ENCODE measurements at regions not wholly inside any gene's neighbourhood (a gene's known extent, or its start where the extent isn't known, plus 50 kb on each side); places are given as distances from the start of the nearest gene placed in this dataset.
"Not testable (repeated sequence)": the region's sequence is repeated elsewhere in the genome, so short reads cannot be mapped to it uniquely, and the experiment has no call there.

DNA sequence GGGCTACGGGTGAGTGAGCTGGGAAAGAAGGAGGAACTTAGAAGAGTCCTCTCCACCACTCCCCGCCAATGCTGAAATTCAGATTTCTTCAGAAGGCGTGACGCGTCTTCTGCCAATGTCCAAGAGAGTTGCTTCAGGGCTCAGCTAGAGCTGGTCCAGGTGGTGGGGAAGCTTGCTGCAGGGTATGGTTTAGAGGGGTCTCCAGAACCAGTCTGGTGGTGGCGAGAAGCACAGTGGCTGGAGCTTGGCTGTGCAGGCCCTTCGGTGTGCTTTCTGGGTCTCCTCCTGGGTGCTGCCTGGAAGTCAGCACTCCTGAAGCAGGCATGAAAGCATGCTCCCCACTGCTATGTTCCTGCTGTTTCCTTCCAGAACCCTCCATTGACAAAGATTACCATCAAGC, 387.2 kb downstream of the PTPRU start:
- DNase-seq = no peak

DNA sequence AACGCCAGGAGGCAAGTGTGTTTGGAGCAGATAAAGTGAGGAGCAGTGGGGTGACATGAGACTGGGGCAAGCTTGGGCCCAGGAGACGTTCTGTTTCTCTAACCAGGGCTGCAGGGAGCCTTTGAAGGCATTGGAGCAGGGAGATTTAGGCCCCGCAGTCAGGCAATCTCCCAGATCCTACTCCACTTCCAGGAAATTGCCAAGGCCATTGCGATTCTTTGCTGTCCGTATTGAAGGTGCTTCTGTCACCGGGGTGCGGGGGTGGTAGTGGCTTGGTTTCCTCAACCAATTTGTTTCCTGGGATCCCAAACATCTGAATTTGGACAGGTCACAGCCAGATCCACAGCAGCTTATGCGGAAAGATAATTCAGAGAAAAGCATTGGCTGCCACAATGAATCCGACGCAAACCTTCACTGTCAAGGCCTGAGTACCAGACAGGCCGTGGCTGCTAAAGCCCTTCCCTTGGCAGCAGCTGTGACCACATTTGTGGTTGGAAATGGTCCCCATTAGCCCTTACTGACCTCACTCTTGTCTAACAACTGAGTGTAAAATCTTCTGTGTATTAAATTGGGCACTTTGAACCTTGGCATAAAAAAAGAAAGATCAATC, 385.6 kb downstream of the PTPRU start:
- peak; percentile 53 to 65 for DNase-seq

DNA sequence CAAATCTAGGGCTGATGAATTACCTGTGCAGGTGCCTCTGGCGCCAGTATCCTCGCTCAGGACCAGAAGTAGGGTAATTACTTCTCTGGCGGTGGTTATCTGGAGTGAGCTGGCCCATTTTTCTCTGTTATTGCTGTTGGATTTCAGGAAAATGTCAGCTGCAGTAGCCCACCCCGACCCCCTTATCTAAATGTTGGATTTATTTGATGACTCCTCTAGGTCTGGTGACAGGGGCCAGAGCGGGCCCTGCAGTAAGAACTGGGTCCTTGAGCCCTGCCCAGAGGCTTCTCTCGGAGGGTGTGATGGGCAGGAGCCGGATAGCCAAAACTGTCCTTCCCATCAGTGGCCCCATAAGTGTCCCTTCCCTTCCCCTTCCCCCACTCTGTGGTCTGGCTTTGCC, 384.3 kb downstream of the PTPRU start:
- DNase-seq = peak in 1 of 2 experiments; percentile 56

DNA sequence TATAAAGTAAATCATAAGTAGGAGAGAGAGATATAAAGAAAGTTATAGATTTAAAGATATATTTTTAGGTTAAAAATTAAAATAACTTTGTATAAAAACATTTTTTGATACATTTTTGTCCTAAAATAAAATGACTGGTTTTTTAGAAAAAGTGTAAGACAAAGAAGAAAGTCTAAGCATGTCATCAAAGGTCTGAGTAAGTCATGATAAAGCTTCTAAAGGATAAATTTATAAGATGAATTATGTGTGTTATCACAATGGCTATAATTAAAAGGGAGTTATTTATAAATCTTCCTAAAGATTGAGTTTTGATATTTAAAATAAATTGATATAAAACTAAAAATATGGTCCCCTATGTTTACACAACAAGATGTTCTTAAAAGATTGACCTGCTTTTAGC, 370.9 kb downstream of the PTPRU start:
- DNase-seq = no peak

DNA sequence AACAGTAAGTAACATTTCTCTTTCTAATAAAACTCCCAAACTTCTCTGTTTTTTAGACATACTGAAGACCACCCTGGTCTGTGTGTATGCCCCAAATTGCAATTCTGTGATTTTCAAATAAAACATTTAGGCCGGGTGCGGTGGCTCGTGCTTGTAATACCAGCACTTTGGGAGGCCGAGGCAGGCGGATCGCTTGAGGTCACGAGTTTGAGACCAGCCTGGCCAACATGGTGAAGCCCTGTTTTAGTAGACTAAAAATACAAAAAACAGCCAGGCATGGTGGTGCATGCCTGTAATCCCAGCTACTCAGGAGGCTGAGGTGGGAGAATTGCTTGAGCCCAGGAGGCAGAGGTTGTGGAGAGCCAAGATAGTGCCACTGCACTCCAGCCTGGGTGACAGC, 368.5 kb downstream of the PTPRU start:
- DNase-seq = not testable (repeated sequence)

DNA sequence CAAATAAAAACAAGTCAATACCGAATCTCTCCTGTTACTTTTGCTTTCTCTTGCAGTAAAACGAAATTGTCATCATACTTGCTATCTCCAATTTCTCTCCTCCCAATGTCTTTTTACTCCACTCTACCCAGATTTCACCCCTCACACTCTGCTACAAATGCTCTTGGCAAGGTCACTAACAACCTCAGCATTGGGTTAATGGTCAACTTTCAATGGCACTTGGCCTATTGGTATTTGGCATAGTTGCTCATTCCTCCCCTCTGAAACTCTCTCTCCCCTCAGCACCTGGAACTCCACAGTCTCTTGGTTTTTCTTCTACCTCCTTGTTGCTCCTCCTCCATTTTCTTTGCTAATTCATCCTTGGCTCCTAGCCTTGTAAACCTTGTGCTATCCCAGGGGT, 367.3 kb downstream of the PTPRU start:
- DNase-seq = no peak

DNA sequence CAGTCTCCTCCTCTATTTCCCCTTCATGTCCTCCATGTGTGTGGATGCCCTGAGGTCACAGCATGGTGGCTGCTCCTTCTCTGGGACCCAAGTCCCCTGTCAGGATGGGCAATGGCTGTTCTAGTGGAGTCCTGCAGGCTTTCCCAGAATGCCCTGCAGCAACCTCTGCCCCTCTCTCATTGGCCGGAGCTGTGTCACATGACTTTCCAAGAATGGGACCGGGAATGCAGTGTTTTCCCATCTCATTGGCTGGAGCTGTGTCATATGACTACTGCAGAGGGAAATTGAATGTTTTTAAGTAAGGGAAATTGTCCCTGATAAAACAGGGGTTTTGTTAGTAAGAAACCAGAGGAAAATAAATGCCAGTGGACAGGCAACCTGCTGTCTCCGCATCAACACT, 365.9 kb downstream of the PTPRU start:
- no peak for DNase-seq

DNA sequence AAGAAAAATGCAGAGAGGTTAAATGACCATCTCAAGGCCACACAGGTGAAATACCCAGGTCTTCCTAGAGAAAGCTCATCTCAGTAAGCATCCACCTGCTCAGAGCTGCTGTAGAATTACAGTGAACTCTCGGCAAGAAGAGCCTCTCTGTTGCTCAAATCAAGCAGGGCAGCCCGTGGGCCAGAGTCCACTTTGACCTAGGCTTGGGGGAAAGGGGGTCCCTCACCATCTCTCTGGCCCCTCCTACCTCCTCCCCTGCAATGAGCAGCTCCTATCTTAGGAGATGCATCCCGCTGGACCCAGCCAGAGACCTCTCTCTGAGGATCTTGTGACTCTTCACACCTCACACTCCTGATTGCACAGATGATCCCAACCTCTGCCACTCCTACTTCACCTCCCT, 364.7 kb downstream of the PTPRU start:
- DNase-seq = no peak

DNA sequence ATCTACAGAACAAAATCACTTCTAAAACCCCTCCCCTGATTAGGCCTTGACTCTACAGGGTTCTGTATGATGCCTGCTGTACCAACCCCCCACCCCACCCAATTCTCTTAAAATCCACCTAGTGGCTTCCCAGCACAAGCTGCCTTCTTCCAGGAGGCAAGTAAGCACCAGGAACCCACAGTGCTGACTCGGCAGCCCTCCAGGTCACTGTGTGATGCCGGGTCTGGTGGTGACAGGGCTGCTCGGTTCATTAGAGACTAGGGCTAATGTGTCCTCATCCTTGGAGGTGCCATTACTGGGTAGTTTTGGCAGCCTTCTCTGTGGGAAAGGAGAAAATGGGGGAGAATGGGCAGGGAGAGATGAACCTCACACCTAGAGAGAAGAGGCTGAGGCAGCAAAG, 363.5 kb downstream of the PTPRU start:
- DNase-seq = no peak

DNA sequence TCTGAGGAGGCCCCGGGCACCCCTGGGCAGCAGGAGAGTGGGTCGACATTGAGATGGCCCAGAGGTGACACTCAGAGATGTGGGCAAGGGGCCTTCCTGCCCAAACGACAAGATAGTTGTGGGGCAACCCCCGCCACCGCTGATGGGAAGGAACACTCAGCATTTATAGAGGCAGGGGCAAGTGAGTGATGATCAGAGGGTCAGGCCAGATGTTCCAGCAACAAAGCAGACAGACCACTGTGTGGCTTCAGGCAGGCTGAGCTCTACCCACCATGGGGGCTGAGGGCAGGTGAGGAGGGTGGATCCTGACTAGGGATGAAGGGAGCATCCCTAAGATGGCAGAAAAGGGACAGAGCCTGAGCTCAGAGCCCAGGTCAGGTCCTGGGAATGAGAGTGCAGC, 362.7 kb downstream of the PTPRU start:
- DNase-seq = no peak

DNA sequence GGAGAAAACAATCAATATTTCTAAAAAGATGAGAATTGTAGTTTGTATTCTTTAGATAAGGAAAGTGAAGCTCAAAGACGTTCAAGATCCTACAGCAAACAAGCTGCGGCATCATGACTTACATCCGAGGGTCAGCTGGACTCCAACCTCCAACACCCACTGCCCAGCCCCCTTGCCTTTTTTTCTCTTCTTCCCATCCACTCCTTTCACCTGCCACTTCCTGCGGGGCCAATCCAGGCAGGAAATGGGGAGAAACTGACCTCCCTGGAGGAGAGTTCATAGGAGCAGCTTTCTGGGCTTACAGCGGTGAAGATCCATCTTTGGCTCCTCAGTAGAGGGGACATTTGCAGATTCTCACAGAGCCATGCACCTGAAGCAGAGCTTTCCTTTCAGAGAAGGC, 361.5 kb downstream of the PTPRU start:
- no peak for DNase-seq

DNA sequence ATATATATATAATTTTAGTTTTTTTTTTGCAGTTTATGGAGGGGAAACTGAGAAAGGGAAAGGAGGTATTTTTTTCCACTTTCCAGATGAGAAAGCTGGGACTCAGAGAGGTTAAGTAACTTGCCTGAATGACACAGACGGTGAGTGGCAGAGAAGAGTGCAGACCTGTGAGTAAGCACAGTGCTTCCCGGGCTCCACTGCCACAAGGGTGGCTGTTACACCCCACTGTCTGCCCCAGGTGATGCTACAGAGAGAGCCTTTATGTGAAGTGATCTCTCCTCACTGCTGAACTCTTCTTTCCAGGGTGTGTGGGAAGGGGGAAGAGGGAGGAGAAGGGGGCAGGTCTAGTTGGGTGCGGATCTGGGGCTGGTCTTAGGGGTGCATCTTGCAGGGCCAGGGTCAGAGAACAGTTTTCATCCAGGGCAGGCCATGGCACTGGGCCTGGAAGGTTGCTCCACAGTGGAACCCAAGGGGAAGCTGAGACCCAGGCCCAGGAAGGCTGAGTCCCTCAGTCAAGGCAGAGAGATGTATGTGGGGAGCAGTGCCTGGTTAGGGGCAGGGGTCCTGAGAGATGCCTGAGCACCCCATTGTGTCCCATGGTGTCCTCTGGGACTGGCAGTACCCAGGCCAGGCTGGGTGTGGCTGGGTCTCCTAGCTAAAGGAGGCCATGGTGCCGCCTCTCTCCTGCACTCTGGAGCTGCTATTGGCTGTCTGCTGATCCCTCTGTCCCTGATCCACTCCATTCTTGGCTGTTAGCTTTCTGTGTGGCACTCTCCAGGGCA, 357.5 kb downstream of the PTPRU start:
- DNase-seq = no peak

DNA sequence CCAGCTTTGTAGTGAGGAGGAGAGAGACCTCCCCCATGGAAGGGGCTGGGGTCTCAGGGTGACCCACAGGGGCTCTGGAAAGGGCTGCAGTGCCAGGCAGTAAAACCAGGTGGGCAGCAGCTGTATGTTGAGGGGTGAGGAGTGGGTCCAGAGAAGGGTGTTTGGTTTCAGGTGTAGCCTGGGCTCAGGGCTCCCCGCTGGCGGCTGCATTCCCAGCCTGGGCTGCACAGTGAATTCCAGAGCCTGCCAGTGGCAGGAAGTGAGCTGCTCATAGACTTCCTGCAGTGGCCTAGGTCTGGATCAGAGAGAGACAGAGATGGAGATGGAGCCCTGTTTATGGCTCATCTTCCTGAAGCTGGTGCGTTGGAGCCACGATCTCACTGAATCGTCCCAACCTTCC, 356.4 kb downstream of the PTPRU start:
- no peak for DNase-seq

DNA sequence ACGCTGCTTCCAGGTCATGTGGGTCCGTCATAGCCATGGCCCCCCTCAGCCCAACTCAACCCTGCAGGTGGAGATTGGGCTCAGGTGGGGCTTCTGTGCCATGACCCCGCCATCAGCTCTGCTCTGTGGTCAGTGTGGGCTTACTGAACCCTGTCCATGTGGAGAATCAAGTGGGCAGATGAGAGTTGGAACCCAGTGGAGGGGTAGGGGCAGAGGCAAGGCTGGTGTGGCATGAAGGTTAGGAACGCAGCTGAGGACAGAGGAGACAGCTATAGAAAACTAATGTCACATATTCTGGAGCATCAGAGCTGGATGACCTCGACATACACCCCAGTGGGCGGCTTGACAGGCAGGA, 355.9 kb downstream of the PTPRU start:
- no peak for DNase-seq

DNA sequence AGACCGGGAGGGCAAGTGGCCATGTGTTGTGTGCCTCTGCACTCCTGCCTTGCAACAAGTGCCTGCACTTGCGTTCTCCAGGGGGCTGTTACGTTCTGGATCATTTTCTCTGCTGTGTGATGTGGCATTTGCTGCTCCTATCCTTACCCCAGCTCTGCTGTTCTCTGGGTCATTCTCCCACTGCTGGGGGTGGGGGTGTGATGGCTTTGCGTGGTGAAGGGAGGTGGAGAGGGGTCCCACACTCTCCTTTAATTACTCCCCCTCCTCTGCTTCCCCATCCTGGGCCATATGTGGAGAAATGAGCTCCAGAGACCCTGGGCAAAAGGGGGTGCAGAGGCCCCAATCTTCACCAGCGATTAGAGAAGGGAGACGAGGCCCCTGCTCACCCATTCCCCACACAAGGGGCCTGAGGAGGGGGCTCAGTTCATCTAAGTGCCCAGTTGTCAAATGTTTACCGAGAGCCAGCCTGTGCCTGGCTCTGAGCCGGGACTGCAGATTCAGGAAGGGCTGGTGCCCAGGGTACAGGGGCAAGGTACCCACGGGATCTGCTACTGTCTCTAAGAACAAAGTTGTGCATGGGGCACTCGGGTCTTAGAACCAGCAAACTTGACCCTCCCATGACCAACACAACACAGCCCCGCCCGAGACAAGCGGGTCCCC, 355.4 kb downstream of the PTPRU start:
- no peak for DNase-seq

DNA sequence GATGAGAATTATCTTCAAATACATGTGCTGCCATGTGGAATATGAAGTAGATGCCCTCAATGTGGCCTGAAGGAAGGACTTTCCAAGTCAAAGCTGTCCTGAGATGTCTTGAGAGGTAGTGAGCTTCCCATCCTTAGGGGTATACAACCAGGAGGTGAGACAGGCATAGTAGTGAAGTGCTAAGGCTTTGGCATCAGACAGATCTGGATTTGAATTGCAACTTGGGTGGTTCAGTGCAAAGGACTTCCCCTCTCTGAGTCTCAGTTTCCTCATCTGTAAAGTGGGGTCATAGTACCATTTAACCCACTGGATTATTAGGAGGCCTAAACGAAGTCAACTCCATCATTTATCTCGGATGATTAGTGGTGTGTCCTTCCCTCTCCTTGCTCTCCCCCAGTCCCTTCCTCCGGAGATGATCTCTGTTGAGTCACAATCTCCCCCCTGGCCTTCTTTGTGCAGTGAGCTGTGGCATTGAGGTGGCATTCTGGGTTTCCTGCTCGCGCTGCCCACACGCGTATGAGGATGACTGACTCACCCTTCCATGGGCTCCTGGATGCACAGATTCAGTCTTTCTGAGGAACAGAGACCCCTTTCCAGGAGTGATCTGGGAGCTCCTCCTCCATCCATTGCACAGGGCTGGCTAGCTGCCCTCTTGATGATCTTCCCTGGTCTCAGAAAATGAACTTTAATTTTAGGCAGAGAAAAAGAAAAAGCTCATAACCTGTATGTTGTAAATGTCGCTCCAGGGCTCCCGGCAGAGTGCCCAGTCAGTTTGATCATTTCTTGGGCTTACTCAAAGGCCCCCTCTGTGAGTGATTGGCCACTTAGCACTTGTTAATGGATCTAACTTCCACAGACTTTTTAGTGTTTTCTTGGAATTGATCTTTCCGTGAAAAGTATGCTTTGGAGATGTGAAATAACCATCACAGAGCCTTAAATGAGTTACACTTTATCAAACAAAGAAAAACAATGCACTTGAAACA, 354.6 kb downstream of the PTPRU start:
- DNase-seq = no peak

DNA sequence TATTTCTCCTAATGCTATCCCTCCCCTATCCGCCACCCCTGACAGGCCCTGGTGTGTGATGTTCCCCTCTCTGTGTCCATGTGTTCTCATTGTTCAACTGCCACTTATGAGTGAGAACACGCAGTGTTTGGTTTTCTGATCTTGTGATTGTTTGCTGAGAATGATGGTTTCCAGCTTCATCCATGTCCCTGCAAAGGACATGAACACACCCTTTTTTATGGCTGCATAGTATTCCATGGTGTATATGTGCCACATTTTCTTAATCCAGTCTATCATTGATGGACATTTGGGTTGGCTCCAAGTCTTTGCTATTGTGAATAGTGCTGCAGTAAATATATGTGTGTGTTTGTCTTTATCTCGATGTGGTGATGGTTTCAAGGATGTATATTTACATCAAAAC, 353.4 kb downstream of the PTPRU start:
- DNase-seq = not testable (repeated sequence)

DNA sequence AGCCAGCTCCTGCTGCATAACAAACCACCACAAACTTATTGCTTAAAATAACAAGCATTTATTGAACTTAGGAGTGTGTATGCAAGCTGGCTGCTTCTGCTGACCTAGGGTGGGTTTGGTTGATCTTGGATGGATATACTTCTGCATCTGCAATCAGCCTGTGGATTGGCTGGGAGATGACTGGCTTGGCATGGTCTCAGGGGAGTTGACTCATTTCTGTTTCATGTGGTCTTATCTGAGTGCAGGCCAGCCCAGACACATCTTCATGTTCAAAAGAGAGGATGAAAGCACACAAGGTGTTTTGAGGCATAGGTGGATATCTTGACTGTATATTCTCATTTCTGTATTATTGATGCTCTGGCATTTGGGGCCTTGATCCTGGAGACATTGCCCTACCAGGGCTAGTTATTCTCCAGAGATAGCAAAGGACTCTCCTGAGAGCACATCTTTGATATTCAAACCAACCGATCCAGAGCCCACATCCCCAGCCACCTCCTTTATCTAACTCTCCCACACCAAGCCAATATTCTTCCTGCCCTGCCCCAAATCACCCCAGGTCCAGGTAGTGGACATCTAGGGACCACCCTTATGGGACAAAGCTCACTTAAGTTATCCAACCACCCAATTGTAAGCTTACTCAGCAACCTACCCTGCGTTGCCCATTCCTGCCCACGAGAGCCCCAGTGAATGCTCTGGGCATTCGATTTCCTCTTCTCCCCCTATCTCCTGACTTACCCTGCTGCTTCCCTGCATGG, 350.8 kb downstream of the PTPRU start:
- DNase-seq = no peak

DNA sequence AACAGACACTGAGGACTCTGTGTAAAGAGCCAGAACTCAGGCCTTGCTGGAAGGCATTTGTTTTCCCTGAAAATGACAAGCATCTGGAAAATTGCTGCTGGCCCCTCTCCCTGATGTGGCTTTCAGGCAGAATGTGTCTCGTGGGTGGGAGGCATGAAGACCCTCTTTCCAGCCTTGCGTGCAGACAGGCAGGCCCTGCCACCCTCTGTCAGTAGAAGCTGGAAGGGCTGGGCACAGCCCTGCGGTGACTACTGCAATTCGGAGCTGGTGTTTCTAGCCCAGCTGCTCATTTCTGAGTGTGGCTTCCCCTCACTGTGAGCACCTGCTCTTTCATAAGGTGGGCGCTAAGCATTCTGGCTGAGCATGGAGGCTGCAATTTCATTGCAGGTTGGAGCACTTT, 349.9 kb downstream of the PTPRU start:
- DNase-seq = no peak

DNA sequence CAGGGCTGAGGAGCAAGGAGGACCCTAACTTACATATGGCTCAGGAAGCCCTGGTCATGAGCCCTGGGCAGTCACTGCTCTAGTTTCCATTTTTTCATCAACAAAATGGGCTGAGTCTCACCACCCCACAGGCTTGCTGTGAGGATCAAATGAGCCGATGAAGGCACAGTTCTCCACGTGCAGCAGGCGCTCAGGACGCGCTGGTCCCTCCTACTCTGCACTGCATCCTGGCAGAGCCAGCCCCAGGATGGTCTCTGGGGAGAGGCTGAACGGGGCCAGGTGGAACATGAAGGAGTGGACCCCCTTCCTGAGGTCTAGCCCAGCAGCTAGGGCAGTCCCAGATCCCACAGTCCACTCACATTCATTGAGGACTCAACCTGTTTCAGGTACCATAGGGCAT, 349.3 kb downstream of the PTPRU start:
- no peak for DNase-seq

DNA sequence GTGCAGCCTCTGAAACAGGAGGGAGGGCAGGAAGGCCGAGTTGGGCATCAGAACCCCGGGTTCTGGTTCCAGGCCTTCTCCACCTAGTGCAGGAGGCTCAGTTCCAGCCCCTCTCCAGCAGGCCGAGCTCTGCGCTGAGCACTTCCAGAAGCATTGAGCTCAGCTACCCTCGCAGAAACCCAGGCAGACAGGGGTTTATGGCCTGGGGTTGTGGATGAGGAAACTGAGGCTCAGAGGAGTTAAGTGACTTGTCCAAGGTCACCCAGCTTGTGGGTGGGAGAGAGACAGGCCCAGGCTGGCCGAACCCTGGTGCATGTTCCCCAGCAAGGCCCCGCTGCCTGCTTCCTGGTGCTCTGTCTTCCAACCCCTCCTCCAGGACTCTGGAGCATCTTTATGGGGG, 348.9 kb downstream of the PTPRU start:
- no peak for DNase-seq

DNA sequence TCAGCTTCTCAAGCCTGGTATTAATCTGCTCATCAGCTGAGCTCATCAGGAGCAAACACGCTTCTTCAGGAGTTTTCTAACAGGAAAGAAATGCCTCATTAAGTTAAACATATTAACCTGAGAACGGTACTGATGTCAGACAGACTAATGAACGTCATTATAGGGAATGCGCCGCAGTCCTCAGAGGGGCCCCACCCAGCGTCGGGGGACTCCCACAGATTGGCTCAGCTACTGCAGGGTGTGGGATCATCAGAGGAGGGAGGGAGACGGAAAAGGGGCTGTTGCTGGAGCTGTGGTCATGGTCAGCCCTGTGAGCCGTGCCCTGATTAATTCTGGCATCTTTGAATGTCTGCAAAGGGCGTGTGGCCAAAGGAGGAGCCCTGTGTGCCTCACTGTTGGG, 348.5 kb downstream of the PTPRU start:
- no peak for DNase-seq

DNA sequence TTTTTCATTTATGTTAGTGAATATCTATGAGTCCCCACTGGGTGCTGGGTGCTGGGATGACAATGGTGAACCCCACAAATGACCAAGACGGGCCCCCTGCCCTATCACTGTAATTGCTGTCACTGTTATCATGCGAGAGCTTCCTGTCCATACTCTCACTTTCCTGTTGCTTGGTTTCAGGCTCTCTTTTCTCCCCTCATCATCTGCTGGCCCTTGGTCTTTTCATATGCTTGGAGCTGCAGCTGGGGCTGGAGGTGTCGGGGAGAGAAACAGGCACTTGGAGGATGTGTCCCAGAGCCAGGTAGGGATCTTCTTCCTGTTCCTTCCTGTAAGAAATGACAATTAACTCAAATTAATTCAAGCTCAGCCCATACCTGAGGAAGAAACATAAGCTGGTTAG, 348.0 kb downstream of the PTPRU start:
- DNase-seq = no peak

Measured in NCI-H187 (cell line).